Fibroblast of lung (primary cell): ENCODE measurements at regions not wholly inside any gene's neighbourhood (a gene's known extent, or its start where the extent isn't known, plus 50 kb on each side); places are given as distances from the start of the nearest gene placed in this dataset.
"Not testable (repeated sequence)": the region's sequence is repeated elsewhere in the genome, so short reads cannot be mapped to it uniquely, and the experiment has no call there.

Experiments
- DNase-seq, 2 donors: peaks; one replicate each; pipeline versions ENCODE4 v3.0.0 to v3.0.0-alpha.2; 2010; ENCODE audit warnings: low read depth in 2 of 2
- H2AFZ ChIP-seq: 2 replicates; pipeline ENCODE4 v1.5.1; 2012; ENCODE audit warnings: low read length, control low read depth, inconsistent platforms
- H3K27ac ChIP-seq: 2 replicates; pipeline ENCODE4 v1.5.1; 2011; ENCODE audit warnings: low read length, control low read depth; ENCODE audit not compliant: insufficient read depth
- H3K27me3 ChIP-seq: 2 replicates; pipeline ENCODE4 v1.5.1; 2011; ENCODE audit warnings: mild to moderate bottlenecking, low read length; ENCODE audit not compliant: control insufficient read depth, insufficient read depth
- H3K36me3 ChIP-seq: 2 replicates; pipeline ENCODE4 v1.5.1; 2011; ENCODE audit warnings: low read length; ENCODE audit not compliant: control insufficient read depth, insufficient read depth
- H3K4me1 ChIP-seq: 2 replicates; pipeline ENCODE4 v1.5.1; 2011; ENCODE audit warnings: low read length; ENCODE audit not compliant: control insufficient read depth, insufficient read depth; ENCODE audit errors: extremely low read depth
- H3K4me2 ChIP-seq: 2 replicates; pipeline ENCODE4 v1.5.1; 2011; ENCODE audit warnings: low read length, control low read depth; ENCODE audit not compliant: insufficient read depth; ENCODE audit errors: extremely low read depth
- H3K4me3 ChIP-seq, 4 experiments: fragments of 200-600 bp in 1 of 4; sonication (generic) in 1 of 4; replicated peaks in 1 of 4; 2 replicates each; pipeline ENCODE4 v1.5.1; 2011 to 2016; ENCODE audit warnings: low read length in 4 of 4, low read depth in 3 of 4, mild to moderate bottlenecking in 3 of 4, control low read depth in 2 of 4, inconsistent platforms in 1 of 4, mixed read lengths in 1 of 4; ENCODE audit not compliant: insufficient read depth in 1 of 4; ENCODE audit errors: control extremely low read depth in 1 of 4
- H3K79me2 ChIP-seq: 2 replicates; pipeline ENCODE4 v1.5.1; 2012; ENCODE audit warnings: mild to moderate bottlenecking, low read length, inconsistent platforms; ENCODE audit not compliant: control insufficient read depth, insufficient read depth
- H3K9ac ChIP-seq: 2 replicates; pipeline ENCODE4 v1.5.1; 2011; ENCODE audit warnings: mild to moderate bottlenecking, low read length, control low read depth; ENCODE audit not compliant: insufficient read depth
- H3K9me3 ChIP-seq: 2 replicates; pipeline ENCODE4 v1.5.1; 2012; ENCODE audit warnings: low read depth, low read length; ENCODE audit not compliant: control insufficient read depth, insufficient read depth
- H4K20me1 ChIP-seq: 2 replicates; pipeline ENCODE4 v1.5.1; 2011; ENCODE audit warnings: low read length; ENCODE audit not compliant: control insufficient read depth, insufficient read depth; ENCODE audit errors: extremely low read depth
- CTCF ChIP-seq, 2 donors: IDR thresholded peaks in 1 of 2; conservative IDR thresholded peaks in 1 of 2; 1 replicate in 1 of 2; 2 replicates in 1 of 2; pipeline ENCODE4 v1.5.1; 2011 to 2012; ENCODE audit warnings: low read length in 2 of 2, control low read depth in 1 of 2, inconsistent platforms in 1 of 2, low read depth in 1 of 2, mild to moderate bottlenecking in 1 of 2
- EZH2 ChIP-seq: IDR thresholded peaks from 2 replicates; pipeline ENCODE4 v1.5.1; 2012; ENCODE audit warnings: low read length, control low read depth, mild to moderate bottlenecking; ENCODE audit errors: missing control alignments

GRCh38 chr10:121276822-121277221 is 321.4 kb downstream of the FGFR2 start:
- no peak overlapping the region for H3K9ac ChIP-seq
- no peak overlapping the region for H3K4me2 ChIP-seq

GRCh38 chr10:121278386-121278785 is 319.9 kb downstream of the FGFR2 start:
- not testable (repeated sequence) for H3K27me3 ChIP-seq, H4K20me1 ChIP-seq, H3K4me3 ChIP-seq, H3K79me2 ChIP-seq, H2AFZ ChIP-seq, DNase-seq, H3K4me1 ChIP-seq, H3K9ac ChIP-seq, H3K36me3 ChIP-seq, H3K9me3 ChIP-seq, H3K27ac ChIP-seq, H3K4me2 ChIP-seq

More at GRCh38 chr10:121276822-121277221, 321.4 kb downstream of the FGFR2 start:
- no peak overlapping the region for H3K4me3 ChIP-seq
- H3K79me2 ChIP-seq, result no peaks in the 10 kb centered on the region
- H4K20me1 ChIP-seq, result no peaks in the 10 kb centered on the region
- TF ChIP-seq CTCF (conservative IDR thresholded peaks at IDR 0.05 in 1 of 2, IDR thresholded peaks at IDR 0.05 in 1 of 2; ENCODE audit: low read depth in 1 of 2, low read length in 2 of 2) (no peak), EZH2 (no peak)
- no peak overlapping the region for H2AFZ ChIP-seq
- no peaks in the 10 kb centered on the region for H3K36me3 ChIP-seq
- H3K4me1 ChIP-seq, result no peaks in the 10 kb centered on the region
- H3K27ac ChIP-seq, result no peak overlapping the region
- no peak for DNase-seq
- no peaks in the 10 kb centered on the region for H3K9me3 ChIP-seq
- no peaks in the 10 kb centered on the region for H3K27me3 ChIP-seq

- no peak for DNase-seq
- Histone ChIP-seq H3K4me2 (no peak overlapping the region), H3K79me2 (no peaks in the 10 kb centered on the region), H3K9ac (no peak overlapping the region), H3K36me3 (no peaks in the 10 kb centered on the region), H3K4me1 (no peaks in the 10 kb centered on the region), H4K20me1 (no peaks in the 10 kb centered on the region), H3K4me3 (no peak overlapping the region), H2AFZ (no peak overlapping the region), H3K27me3 (no peaks in the 10 kb centered on the region), H3K9me3 (no peaks in the 10 kb centered on the region), H3K27ac (no peak overlapping the region)
- TF ChIP-seq EZH2 (no peak), CTCF (conservative IDR thresholded peaks at IDR 0.05 in 1 of 2, IDR thresholded peaks at IDR 0.05 in 1 of 2; ENCODE audit: low read depth in 1 of 2, low read length in 2 of 2) (no peak)
Measured at GRCh38 chr10:121281576-121281975, 316.7 kb downstream of the FGFR2 start.
